ENCODE measurements at regions not wholly inside any gene's neighbourhood (a gene's known extent, or its start where the extent isn't known, plus 50 kb on each side); places are given as distances from the start of the nearest gene placed in this dataset.

DNA sequence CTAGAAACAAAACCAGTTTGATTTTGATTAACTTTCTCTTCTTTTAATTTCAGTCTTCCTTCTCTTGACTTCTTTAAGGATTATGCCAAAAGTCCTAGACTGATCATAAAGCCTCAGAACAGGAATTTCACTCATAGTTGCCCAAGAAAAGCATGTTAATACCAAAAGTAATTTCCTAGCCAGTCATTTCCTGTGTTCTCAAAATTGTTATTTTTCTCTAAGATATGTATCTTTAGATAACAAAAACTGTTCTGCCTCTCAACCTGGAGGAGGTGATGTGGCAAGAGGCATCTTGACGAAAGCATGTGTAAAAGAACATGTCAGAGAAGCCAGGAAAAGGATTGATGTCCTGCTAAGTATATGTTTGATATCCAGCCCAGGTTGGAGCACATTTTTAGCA lies 78.0 kb upstream of the IPO9 start:
- intact Hi-C loops (cut with DNase I) = no loop called here
- Histone ChIP-seq H3K9ac (ENCODE audit: low read length in 3 of 3) (no peak overlapping the region), H3K4me3 (ENCODE audit: low read length in 3 of 3) (no peak overlapping the region), H3K27me3 (ENCODE audit: control insufficient read depth, insufficient read depth, low read length) (no peaks in the 10 kb centered on the region), H3K4me1 (ENCODE audit: control insufficient read depth in 2 of 3, insufficient read depth in 2 of 3, low read depth in 1 of 3, low read length in 3 of 3) (peaks cover 0 to 5% (median 0%) of the 10 kb centered on the region in 3 donors), H3K27ac (ENCODE audit: low read depth in 2 of 2, low read length in 2 of 2) (peak overlapping the region in 1 of 2 donors; percentile 59), H3K36me3 (ENCODE audit: control insufficient read depth in 2 of 3, insufficient read depth in 3 of 3, low read length in 3 of 3) (no peaks in the 10 kb centered on the region), H3K9me3 (ENCODE audit: control insufficient read depth in 2 of 3, insufficient read depth in 1 of 3, low read length in 3 of 3) (no peaks in the 10 kb centered on the region)
- TF ChIP-seq CTCF (IDR thresholded peaks at IDR 0.05; ENCODE audit: borderline replicate concordance, extremely low read depth, insufficient read depth) = no peak
- no peak for DNase-seq
- no peak for FAIRE-seq

DNA sequence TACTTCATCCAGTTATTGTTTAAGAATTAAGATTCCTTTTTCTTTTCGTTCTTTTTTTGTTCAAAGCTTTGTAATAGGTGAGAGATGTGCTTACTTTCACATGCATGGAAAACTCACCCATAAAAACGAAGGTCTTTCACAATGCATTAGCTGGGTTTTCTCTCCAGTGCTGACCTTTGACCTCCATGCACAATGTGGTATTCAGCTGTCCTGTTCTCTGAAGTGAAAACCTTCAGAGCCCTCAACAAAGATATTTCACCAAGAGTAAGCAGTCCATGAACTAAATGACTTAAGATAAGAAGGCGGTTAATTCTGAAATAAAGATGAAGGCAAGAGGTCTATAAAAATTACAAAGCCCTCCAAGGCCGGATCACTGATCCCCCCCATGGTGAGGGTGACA lies 77.1 kb upstream of the IPO9 start:
- FAIRE-seq = no peak
- no peak for DNase-seq
- TF ChIP-seq CTCF (IDR thresholded peaks at IDR 0.05; ENCODE audit: borderline replicate concordance, extremely low read depth, insufficient read depth) = no peak
- Histone ChIP-seq H3K27ac (ENCODE audit: low read depth in 2 of 2, low read length in 2 of 2) (no peak overlapping the region), H3K9me3 (ENCODE audit: control insufficient read depth in 2 of 3, insufficient read depth in 1 of 3, low read length in 3 of 3) (no peaks in the 10 kb centered on the region), H3K4me1 (ENCODE audit: control insufficient read depth in 2 of 3, insufficient read depth in 2 of 3, low read depth in 1 of 3, low read length in 3 of 3) (peaks cover 0 to 5% (median 0%) of the 10 kb centered on the region in 3 donors), H3K36me3 (ENCODE audit: control insufficient read depth in 2 of 3, insufficient read depth in 3 of 3, low read length in 3 of 3) (no peaks in the 10 kb centered on the region), H3K4me3 (ENCODE audit: low read length in 3 of 3) (no peak overlapping the region), H3K27me3 (ENCODE audit: control insufficient read depth, insufficient read depth, low read length) (no peaks in the 10 kb centered on the region), H3K9ac (ENCODE audit: low read length in 3 of 3) (no peak overlapping the region)
- intact Hi-C loops (cut with DNase I) = no loop called here

- intact Hi-C loops (cut with DNase I) = no loop called here
- peaks cover 0 to 5% (median 0%) of the 10 kb centered on the region in 3 donors for H3K4me1 ChIP-seq (ENCODE audit: control insufficient read depth in 2 of 3, insufficient read depth in 2 of 3, low read depth in 1 of 3, low read length in 3 of 3)
Observed at GRCh38 chr1:201752333-201752732, 76.6 kb upstream of the IPO9 start.

More at GRCh38 chr1:201752333-201752732, 76.6 kb upstream of the IPO9 start:
- TF ChIP-seq CTCF (IDR thresholded peaks at IDR 0.05; ENCODE audit: borderline replicate concordance, extremely low read depth, insufficient read depth) = no peak
- DNase-seq = no peak
- H3K36me3 ChIP-seq (ENCODE audit: control insufficient read depth in 2 of 3, insufficient read depth in 3 of 3, low read length in 3 of 3) = no peaks in the 10 kb centered on the region
- no peaks in the 10 kb centered on the region for H3K9me3 ChIP-seq (ENCODE audit: control insufficient read depth in 2 of 3, insufficient read depth in 1 of 3, low read length in 3 of 3)
- FAIRE-seq = no peak
- H3K4me3 ChIP-seq (ENCODE audit: low read length in 3 of 3) = no peak overlapping the region
- no peaks in the 10 kb centered on the region for H3K27me3 ChIP-seq (ENCODE audit: control insufficient read depth, insufficient read depth, low read length)
- no peak overlapping the region for H3K27ac ChIP-seq (ENCODE audit: low read depth in 2 of 2, low read length in 2 of 2)
- no peak overlapping the region for H3K9ac ChIP-seq (ENCODE audit: low read length in 3 of 3)
